GM12878 (cell line): ENCODE measurements at regions not wholly inside any gene's neighbourhood (a gene's known extent, or its start where the extent isn't known, plus 50 kb on each side); places are given as distances from the start of the nearest gene placed in this dataset.

ENCODE experiments used
- ATAC-seq: fragments of 200-7000 bp; cut with Tn5 transposase; 3 replicates; pipeline ENCODE4 v1.9.1; 2020; ENCODE audit warnings: mild to moderate bottlenecking, moderate library complexity
- BruUV-seq: library from RNA; stranded (reverse); fragments of 400-500 nt; replicated peaks from 2 replicates; lab custom pipeline; 2021; lab: Mats Ljungman, UMichigan
- CTCF ChIA-PET: fragments of 300-600 bp; sonication (Branson Sonifier 250); formaldehyde crosslinking; extraction: SDS; loops from one replicate; lab custom pipeline; 2021; ENCODE audit warnings: inconsistent platforms; lab: Yijun Ruan, JAX
- POLR2A ChIA-PET: fragments of 350-600 bp; formaldehyde crosslinking; extraction: SDS; loops from one replicate; lab custom pipeline; 2021; ENCODE audit warnings: inconsistent platforms; lab: Charles Lee
- RAD21 ChIA-PET: fragments of 300-600 bp; sonication (Branson Sonifier 250); formaldehyde crosslinking; loops from one replicate; lab custom pipeline; 2023; ENCODE audit warnings: antibody characterized with exemption; ENCODE audit not compliant: unreplicated experiment; lab: Charles Lee
- SMC1A ChIA-PET: fragments of 300-600 bp; sonication (Branson Sonifier 250); formaldehyde crosslinking; loops from one replicate; lab custom pipeline; 2023; ENCODE audit not compliant: unreplicated experiment, uncharacterized antibody; lab: Charles Lee
- DNase-seq: peaks from one replicate; pipeline ENCODE4 v3.0.0-alpha.2; 2011; ENCODE audit warnings: low read depth, low spot score
- FAIRE-seq: peaks from 3 replicates; lab custom pipeline; 2011; peaks lifted over from hg19 to GRCh38; lab: Jason Lieb, UNC
- H2AFZ ChIP-seq: 2 replicates; pipeline ENCODE4 v1.6.0; 2011; ENCODE audit warnings: low read depth, low read length, control low read depth; ENCODE audit not compliant: control insufficient read depth
- H3K27ac ChIP-seq: 2 replicates; pipeline ENCODE4 v1.5.1; 2011; ENCODE audit warnings: control low read depth; ENCODE audit not compliant: control insufficient read depth, insufficient read depth
- H3K27me3 ChIP-seq, 2 experiments: replicated peaks in 1 of 2; 2 replicates each; pipeline versions ENCODE4 v1.6.0 to v1.6.1; 2011; ENCODE audit warnings: low read length in 1 of 2; ENCODE audit not compliant: control insufficient read depth in 2 of 2, insufficient read depth in 2 of 2
- H3K36me3 ChIP-seq, 2 experiments: 2 replicates each; pipeline ENCODE4 v1.5.1; 2011; ENCODE audit warnings: low read length in 1 of 2; ENCODE audit not compliant: control insufficient read depth in 2 of 2, insufficient read depth in 2 of 2
- H3K4me1 ChIP-seq: 2 replicates; pipeline ENCODE4 v1.6.1; 2011; ENCODE audit warnings: mild to moderate bottlenecking, low read length, moderate library complexity, mixed read lengths; ENCODE audit not compliant: control insufficient read depth, insufficient read depth
- H3K4me2 ChIP-seq: 2 replicates; pipeline ENCODE4 v1.6.0; 2011; ENCODE audit warnings: control low read depth; ENCODE audit not compliant: control insufficient read depth, insufficient read depth
- H3K4me3 ChIP-seq: fragments of 200-600 bp; sonication (generic); 2 replicates; pipeline ENCODE4 v1.5.1; 2016
- H3K79me2 ChIP-seq: 2 replicates; pipeline ENCODE4 v1.6.0; 2011; ENCODE audit warnings: low read length; ENCODE audit not compliant: control insufficient read depth, insufficient read depth
- H3K9ac ChIP-seq: 2 replicates; pipeline ENCODE4 v1.8.0; 2011; ENCODE audit warnings: low read length, control low read depth, mixed read lengths; ENCODE audit not compliant: control insufficient read depth, insufficient read depth
- H3K9me3 ChIP-seq: replicated peaks from 3 replicates; pipeline ENCODE4 v1.5.1; 2011; ENCODE audit warnings: mild to moderate bottlenecking, low read length; ENCODE audit not compliant: control insufficient read depth, insufficient read depth
- H4K20me1 ChIP-seq: 2 replicates; pipeline ENCODE4 v1.6.0; 2011; ENCODE audit not compliant: control insufficient read depth, insufficient read depth
- DPF2 ChIP-seq: fragments of 450-650 bp; IDR thresholded peaks from 2 replicates; pipeline ENCODE4 v1.6.1; 2017; ENCODE audit warnings: mild to moderate bottlenecking
- IKZF2 ChIP-seq, 2 experiments: fragments of 450-650 bp; IDR thresholded peaks; 2 replicates each; pipeline ENCODE4 v1.6.1; 2017; ENCODE audit warnings: mild to moderate bottlenecking in 2 of 2, moderate library complexity in 2 of 2
- JUNB ChIP-seq: IDR thresholded peaks from 2 replicates; pipeline ENCODE4 v1.6.1; 2016; ENCODE audit warnings: antibody characterized with exemption, mild to moderate bottlenecking
- MTA3 ChIP-seq: IDR thresholded peaks from 2 replicates; pipeline ENCODE4 v1.6.1; 2012; ENCODE audit warnings: low read length, inconsistent platforms, borderline replicate concordance
- POLR2A ChIP-seq: IDR thresholded peaks from 2 replicates; pipeline ENCODE4 v1.6.1; 2011; ENCODE audit warnings: low read depth, mild to moderate bottlenecking, low read length
- POU2F2 ChIP-seq: IDR thresholded peaks from 3 replicates; pipeline ENCODE4 v1.6.1; 2011; ENCODE audit warnings: low read depth, mild to moderate bottlenecking, low read length, borderline replicate concordance
- SMC3 ChIP-seq: IDR thresholded peaks from 2 replicates; pipeline ENCODE4 v1.6.1; 2011; ENCODE audit warnings: low read length, improper control_type of control experiment, borderline replicate concordance
- SP1 ChIP-seq: IDR thresholded peaks from one replicate; pipeline ENCODE4 v1.6.1; 2011; ENCODE audit warnings: low read depth, low read length
- TARDBP ChIP-seq: IDR thresholded peaks from 2 replicates; pipeline ENCODE4 v1.6.1; 2016; ENCODE audit warnings: borderline replicate concordance
- ZNF384 ChIP-seq: IDR thresholded peaks from 2 replicates; pipeline ENCODE4 v1.6.1; 2012; ENCODE audit warnings: low read depth, mild to moderate bottlenecking, low read length, improper control_type of control experiment, borderline replicate concordance
- WGBS: methylation state at CpG from one replicate; pipeline ENCODE4 v1.1.6; 2016; ENCODE audit warnings: low lambda C conversion rate; ENCODE audit not compliant: insufficient replicate concordance, insufficient coverage; ENCODE audit errors: missing lambda C conversion rate; 5-methylcytosine and 5-hydroxymethylcytosine counted together
- in situ Hi-C: fragments of 300-500 bp; cut with MboI; formaldehyde crosslinking; loops from 9 replicates; pipeline ENCODE4 v1.14.3; 2018; ENCODE audit warnings: mixed read lengths
- intact Hi-C: fragments of 100-400 bp; cut with micrococcal nuclease; formaldehyde crosslinking; loops from one replicate; pipeline ENCODE4 v1.14.2; 2022; ENCODE audit not compliant: unreplicated experiment
- TF ChIP-seq, protein P1 (sequence below): IDR thresholded peaks from 2 replicates; pipeline ENCODE4 v1.6.1; 2012; ENCODE audit warnings: improper control_type of control experiment, low read depth, low read length; ENCODE audit not compliant: insufficient replicate concordance
- TF ChIP-seq, protein P2 (sequence below): fragments of 450-650 bp; IDR thresholded peaks from 2 replicates; pipeline ENCODE4 v1.6.1; 2017; ENCODE audit warnings: mild to moderate bottlenecking, moderate library complexity
- TF ChIP-seq, protein P3 (sequence below): IDR thresholded peaks from 2 replicates; pipeline ENCODE4 v1.6.1; 2012; ENCODE audit warnings: low read length, inconsistent platforms

DNA sequence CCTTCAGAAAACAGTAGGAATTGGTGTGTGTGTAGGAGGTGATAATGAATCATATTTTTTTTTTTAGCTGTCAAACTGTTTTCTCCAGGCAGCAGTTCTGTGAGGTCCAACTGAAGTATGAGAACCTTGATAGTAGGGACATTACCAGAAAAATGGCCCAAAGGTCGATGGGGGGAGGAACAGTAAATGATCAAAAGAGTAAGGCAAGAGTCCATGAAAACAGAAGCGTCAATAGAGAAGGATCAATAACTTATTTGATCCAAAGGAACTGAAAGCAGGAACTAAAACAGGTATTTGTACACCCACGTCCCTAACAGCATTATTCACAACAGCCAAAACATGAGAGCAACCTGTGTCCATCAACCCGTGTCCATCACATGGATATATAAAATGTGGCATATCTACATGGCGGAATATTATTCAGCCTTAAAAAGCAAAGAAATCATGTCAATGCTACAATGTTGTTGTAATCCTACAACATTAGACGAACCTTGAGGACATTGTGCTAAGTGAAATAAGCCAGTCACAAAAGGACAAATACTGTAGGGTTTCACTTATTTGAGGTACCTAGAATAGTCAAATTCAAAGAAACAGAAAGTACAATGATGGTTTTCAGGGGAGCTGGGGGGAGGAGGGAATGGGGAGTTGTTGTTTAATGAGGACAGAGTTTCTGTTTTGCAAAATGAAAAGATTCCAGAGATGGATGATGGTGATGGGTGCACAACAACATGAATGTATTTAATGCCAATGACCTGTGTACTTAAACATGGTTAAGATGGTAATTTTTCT, 214.0 kb upstream of the KLF14 start:
- H3K79me2 ChIP-seq = peaks cover 99% of the 10 kb centered on the region
- no peak for DNase-seq
- no peaks in the 10 kb centered on the region for H3K27me3 ChIP-seq
- H3K9ac ChIP-seq = no peak overlapping the region
- in situ Hi-C loops = no loop called here
- H3K27ac ChIP-seq = peak overlapping the region; percentile 49
- H3K4me1 ChIP-seq = peaks cover 53% of the 10 kb centered on the region
- ChIA-PET SMC1A (interaction anchor here (0.6 to 7.1 kb wide), 18 partner anchors 9 to 93 kb away, joined by 3 to 145 read pairs (median 4); no protein-coding TSS in a partner anchor), RAD21 (interaction anchor here (0.6 to 6.7 kb wide), 9 partner anchors 10 to 51 kb away, joined by 3 to 94 read pairs (median 4); no protein-coding TSS in a partner anchor), CTCF (interaction anchor here (0.8 to 8.5 kb wide), 9 partner anchors 11 to 121 kb away, joined by 3 to 106 read pairs (median 5); no protein-coding TSS in a partner anchor), POLR2A (interaction anchor here (0.6 to 6.3 kb wide), 11 partner anchors 10 to 87 kb away, joined by 3 to 67 read pairs (median 3); no protein-coding TSS in a partner anchor)
- no TSS peak for BruUV-seq
- H3K36me3 ChIP-seq = peaks cover 13 to 20% of the 10 kb centered on the region in 2 experiments; a peak in 3 of 4 replicates
- H3K4me2 ChIP-seq = peak overlapping the region; percentile 88
- H2AFZ ChIP-seq = no peak overlapping the region
- peak; percentile 25 for ATAC-seq
- H3K9me3 ChIP-seq = no peaks in the 10 kb centered on the region
- FAIRE-seq = peak; percentile 13
- whole genome bisulfite sequencing = 28% methylated on average over 6 of the region's 6 CpGs
- H4K20me1 ChIP-seq = 0 out of 2 replicates have a peak, but pooled peaks cover 2% of the 10 kb centered on the region
- intact Hi-C loops = no loop called here
- peak overlapping the region; percentile 55 for H3K4me3 ChIP-seq
- peak; percentile 39; the same call in 1 of the 2 replicates for TF ChIP-seq ZNF384
- no peak for TF ChIP-seq SMC3
- TF ChIP-seq, protein P1, sequence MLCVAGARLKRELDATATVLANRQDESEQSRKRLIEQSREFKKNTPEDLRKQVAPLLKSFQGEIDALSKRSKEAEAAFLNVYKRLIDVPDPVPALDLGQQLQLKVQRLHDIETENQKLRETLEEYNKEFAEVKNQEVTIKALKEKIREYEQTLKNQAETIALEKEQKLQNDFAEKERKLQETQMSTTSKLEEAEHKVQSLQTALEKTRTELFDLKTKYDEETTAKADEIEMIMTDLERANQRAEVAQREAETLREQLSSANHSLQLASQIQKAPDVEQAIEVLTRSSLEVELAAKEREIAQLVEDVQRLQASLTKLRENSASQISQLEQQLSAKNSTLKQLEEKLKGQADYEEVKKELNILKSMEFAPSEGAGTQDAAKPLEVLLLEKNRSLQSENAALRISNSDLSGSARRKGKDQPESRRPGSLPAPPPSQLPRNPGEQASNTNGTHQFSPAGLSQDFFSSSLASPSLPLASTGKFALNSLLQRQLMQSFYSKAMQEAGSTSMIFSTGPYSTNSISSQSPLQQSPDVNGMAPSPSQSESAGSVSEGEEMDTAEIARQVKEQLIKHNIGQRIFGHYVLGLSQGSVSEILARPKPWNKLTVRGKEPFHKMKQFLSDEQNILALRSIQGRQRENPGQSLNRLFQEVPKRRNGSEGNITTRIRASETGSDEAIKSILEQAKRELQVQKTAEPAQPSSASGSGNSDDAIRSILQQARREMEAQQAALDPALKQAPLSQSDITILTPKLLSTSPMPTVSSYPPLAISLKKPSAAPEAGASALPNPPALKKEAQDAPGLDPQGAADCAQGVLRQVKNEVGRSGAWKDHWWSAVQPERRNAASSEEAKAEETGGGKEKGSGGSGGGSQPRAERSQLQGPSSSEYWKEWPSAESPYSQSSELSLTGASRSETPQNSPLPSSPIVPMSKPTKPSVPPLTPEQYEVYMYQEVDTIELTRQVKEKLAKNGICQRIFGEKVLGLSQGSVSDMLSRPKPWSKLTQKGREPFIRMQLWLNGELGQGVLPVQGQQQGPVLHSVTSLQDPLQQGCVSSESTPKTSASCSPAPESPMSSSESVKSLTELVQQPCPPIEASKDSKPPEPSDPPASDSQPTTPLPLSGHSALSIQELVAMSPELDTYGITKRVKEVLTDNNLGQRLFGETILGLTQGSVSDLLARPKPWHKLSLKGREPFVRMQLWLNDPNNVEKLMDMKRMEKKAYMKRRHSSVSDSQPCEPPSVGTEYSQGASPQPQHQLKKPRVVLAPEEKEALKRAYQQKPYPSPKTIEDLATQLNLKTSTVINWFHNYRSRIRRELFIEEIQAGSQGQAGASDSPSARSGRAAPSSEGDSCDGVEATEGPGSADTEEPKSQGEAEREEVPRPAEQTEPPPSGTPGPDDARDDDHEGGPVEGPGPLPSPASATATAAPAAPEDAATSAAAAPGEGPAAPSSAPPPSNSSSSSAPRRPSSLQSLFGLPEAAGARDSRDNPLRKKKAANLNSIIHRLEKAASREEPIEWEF = peak; percentile 97
- no peak for TF ChIP-seq MTA3
- no peak for TF ChIP-seq SP1
- TF ChIP-seq POLR2A = peak; percentile 49; the same call in 1 of the 2 replicates
- no peak for TF ChIP-seq TARDBP
- TF ChIP-seq POU2F2 = peak; percentile 31; the same call in 1 of the 3 replicates
- TF ChIP-seq, protein P2, sequence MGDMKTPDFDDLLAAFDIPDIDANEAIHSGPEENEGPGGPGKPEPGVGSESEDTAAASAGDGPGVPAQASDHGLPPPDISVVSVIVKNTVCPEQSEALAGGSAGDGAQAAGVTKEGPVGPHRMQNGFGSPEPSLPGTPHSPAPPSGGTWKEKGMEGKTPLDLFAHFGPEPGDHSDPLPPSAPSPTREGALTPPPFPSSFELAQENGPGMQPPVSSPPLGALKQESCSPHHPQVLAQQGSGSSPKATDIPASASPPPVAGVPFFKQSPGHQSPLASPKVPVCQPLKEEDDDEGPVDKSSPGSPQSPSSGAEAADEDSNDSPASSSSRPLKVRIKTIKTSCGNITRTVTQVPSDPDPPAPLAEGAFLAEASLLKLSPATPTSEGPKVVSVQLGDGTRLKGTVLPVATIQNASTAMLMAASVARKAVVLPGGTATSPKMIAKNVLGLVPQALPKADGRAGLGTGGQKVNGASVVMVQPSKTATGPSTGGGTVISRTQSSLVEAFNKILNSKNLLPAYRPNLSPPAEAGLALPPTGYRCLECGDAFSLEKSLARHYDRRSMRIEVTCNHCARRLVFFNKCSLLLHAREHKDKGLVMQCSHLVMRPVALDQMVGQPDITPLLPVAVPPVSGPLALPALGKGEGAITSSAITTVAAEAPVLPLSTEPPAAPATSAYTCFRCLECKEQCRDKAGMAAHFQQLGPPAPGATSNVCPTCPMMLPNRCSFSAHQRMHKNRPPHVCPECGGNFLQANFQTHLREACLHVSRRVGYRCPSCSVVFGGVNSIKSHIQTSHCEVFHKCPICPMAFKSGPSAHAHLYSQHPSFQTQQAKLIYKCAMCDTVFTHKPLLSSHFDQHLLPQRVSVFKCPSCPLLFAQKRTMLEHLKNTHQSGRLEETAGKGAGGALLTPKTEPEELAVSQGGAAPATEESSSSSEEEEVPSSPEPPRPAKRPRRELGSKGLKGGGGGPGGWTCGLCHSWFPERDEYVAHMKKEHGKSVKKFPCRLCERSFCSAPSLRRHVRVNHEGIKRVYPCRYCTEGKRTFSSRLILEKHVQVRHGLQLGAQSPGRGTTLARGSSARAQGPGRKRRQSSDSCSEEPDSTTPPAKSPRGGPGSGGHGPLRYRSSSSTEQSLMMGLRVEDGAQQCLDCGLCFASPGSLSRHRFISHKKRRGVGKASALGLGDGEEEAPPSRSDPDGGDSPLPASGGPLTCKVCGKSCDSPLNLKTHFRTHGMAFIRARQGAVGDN = 0 out of 2 replicates have a peak, but pooled peaks have one; percentile 48
- TF ChIP-seq, protein P3, sequence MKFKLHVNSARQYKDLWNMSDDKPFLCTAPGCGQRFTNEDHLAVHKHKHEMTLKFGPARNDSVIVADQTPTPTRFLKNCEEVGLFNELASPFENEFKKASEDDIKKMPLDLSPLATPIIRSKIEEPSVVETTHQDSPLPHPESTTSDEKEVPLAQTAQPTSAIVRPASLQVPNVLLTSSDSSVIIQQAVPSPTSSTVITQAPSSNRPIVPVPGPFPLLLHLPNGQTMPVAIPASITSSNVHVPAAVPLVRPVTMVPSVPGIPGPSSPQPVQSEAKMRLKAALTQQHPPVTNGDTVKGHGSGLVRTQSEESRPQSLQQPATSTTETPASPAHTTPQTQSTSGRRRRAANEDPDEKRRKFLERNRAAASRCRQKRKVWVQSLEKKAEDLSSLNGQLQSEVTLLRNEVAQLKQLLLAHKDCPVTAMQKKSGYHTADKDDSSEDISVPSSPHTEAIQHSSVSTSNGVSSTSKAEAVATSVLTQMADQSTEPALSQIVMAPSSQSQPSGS = 0 out of 2 replicates have a peak, but pooled peaks have one; percentile 17
- TF ChIP-seq IKZF2 (IDR thresholded peaks at IDR 0.05) = peak; percentile 38 to 66; a peak in 2 of 4 replicates
- TF ChIP-seq DPF2 = peak; percentile 75
- TF ChIP-seq JUNB = no peak
